A673 (cell line): ENCODE measurements at regions not wholly inside any gene's neighbourhood (a gene's known extent, or its start where the extent isn't known, plus 50 kb on each side); places are given as distances from the start of the nearest gene placed in this dataset.

Experiments
- BruUV-seq: library from RNA; stranded (reverse); fragments of 400-500 nt; replicated peaks from 2 replicates; lab custom pipeline; 2021; lab: Mats Ljungman, UMichigan
- CTCF ChIA-PET: fragments of 300-600 bp; sonication (Branson Sonifier 250); formaldehyde crosslinking; loops from one replicate; lab custom pipeline; 2022; ENCODE audit warnings: antibody characterized with exemption; lab: Charles Lee
- POLR2A ChIA-PET: fragments of 300-600 bp; sonication (Branson Sonifier 250); formaldehyde crosslinking; loops from one replicate; lab custom pipeline; 2022; ENCODE audit warnings: antibody characterized with exemption; ENCODE audit not compliant: low non-redundant PET; lab: Charles Lee
- DNase-seq: peaks from one replicate; pipeline ENCODE4 v3.0.0-alpha.2; 2015; ENCODE audit warnings: low spot score
- H3K27ac ChIP-seq: fragments of 200-600 bp; sonication (generic); 2 replicates; pipeline ENCODE4 v1.5.1; 2016; ENCODE audit warnings: mixed run types, low read depth, mild to moderate bottlenecking, mixed read lengths, antibody characterized with exemption, low read length; ENCODE audit not compliant: poor library complexity, severe bottlenecking
- H3K27me3 ChIP-seq: fragments of 200-600 bp; sonication (generic); replicated peaks from 2 replicates; pipeline ENCODE4 v1.6.1; 2017; ENCODE audit warnings: mixed run types, low read depth, mild to moderate bottlenecking, mixed read lengths, antibody characterized with exemption, low read length; ENCODE audit not compliant: insufficient read depth, poor library complexity
- H3K36me3 ChIP-seq: fragments of 200-600 bp; sonication (generic); 2 replicates; pipeline ENCODE4 v1.6.1; 2016; ENCODE audit warnings: mixed run types, mild to moderate bottlenecking, mixed read lengths, antibody characterized with exemption, low read length; ENCODE audit not compliant: insufficient read depth, poor library complexity, severe bottlenecking
- H3K4me1 ChIP-seq: fragments of 200-600 bp; sonication (generic); 2 replicates; pipeline ENCODE4 v1.6.1; 2017; ENCODE audit warnings: mixed run types, mild to moderate bottlenecking, mixed read lengths, antibody characterized with exemption, low read length; ENCODE audit not compliant: insufficient read depth, poor library complexity, severe bottlenecking
- H3K4me3 ChIP-seq: fragments of 200-600 bp; sonication (generic); 2 replicates; pipeline ENCODE4 v1.5.1; 2016; ENCODE audit warnings: low read depth, mixed run types, mild to moderate bottlenecking, mixed read lengths, low read length; ENCODE audit not compliant: poor library complexity, severe bottlenecking
- H3K9me3 ChIP-seq: fragments of 200-600 bp; sonication (generic); 2 replicates; pipeline ENCODE4 v1.6.1; 2016; ENCODE audit warnings: mixed run types, low read depth, mild to moderate bottlenecking, mixed read lengths, antibody characterized with exemption, low read length; ENCODE audit not compliant: poor library complexity, severe bottlenecking
- EZH2 ChIP-seq: fragments of 200-600 bp; sonication (generic); IDR thresholded peaks from 2 replicates; pipeline ENCODE4 v1.6.1; 2017; ENCODE audit warnings: borderline replicate concordance, low read depth, mild to moderate bottlenecking, mixed read lengths, antibody characterized with exemption, low read length; ENCODE audit not compliant: poor library complexity, severe bottlenecking
- intact Hi-C: fragments of 100-400 bp; cut with micrococcal nuclease; formaldehyde crosslinking; loops from one replicate; pipeline ENCODE4 v1.10.0; 2022; ENCODE audit not compliant: unreplicated experiment
- TF ChIP-seq, protein P1 (sequence below): fragments of 300-800, 200-600 bp; sonication (generic); conservative IDR thresholded peaks from 2 replicates; pipeline ENCODE4 v1.5.1; 2017; ENCODE audit warnings: low read depth, mild to moderate bottlenecking, antibody characterized with exemption, low read length, moderate library complexity, mixed read lengths

DNA sequence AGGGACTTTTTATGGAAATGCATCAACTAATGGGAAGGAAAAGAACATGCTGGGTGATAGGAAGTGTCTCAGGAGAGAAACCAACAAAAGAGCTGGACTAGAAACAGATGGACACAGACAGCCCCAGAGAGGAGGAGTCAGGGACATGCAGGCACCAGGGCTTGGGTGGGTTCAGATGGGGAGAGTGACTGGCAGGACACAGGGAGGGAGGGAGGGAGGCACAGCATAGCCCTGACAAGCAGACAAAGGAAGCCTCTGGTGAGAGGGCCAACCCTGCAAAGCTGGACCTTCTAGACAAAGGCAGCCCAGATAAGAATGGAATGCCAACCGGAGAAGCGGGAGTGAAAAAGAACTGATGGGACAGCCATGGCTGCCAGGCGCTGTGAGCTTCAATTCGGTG, 568.8 kb downstream of the AJAP1 start:
- DNase-seq: no peak
- no peaks in the 10 kb centered on the region for H3K36me3 ChIP-seq
- no peak overlapping the region for H3K27ac ChIP-seq
- BruUV-seq: no TSS peak
- H3K4me3 ChIP-seq: no peak overlapping the region
- ChIA-PET POLR2A (no interaction called here), CTCF (no interaction called here)
- H3K4me1 ChIP-seq: no peaks in the 10 kb centered on the region
- intact Hi-C loops: no loop called here
- H3K9me3 ChIP-seq: no peaks in the 10 kb centered on the region
- TF ChIP-seq, protein P1, sequence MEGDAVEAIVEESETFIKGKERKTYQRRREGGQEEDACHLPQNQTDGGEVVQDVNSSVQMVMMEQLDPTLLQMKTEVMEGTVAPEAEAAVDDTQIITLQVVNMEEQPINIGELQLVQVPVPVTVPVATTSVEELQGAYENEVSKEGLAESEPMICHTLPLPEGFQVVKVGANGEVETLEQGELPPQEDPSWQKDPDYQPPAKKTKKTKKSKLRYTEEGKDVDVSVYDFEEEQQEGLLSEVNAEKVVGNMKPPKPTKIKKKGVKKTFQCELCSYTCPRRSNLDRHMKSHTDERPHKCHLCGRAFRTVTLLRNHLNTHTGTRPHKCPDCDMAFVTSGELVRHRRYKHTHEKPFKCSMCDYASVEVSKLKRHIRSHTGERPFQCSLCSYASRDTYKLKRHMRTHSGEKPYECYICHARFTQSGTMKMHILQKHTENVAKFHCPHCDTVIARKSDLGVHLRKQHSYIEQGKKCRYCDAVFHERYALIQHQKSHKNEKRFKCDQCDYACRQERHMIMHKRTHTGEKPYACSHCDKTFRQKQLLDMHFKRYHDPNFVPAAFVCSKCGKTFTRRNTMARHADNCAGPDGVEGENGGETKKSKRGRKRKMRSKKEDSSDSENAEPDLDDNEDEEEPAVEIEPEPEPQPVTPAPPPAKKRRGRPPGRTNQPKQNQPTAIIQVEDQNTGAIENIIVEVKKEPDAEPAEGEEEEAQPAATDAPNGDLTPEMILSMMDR: no peak
- TF ChIP-seq EZH2: no peak
- H3K27me3 ChIP-seq: peaks cover 5% of the 10 kb centered on the region

DNA sequence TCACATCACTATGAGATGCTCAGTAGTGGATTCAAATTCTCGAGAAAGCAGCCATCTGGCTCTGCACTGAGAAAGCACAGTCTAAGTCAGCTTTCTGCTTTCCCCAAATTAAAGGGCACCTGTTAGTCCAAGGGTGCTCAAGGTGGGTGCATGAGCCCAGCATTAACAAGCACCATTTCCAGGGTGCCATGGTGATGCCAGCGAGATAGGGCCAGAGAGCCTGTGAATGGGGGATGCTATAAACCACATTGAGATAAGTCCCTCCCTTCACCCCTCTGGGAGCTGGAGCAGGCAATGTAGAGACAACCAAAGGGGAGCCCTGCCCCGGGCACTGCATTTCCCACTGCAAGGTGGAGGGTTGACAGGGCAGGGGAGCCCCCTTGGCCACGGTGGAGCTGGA, 568.2 kb downstream of the AJAP1 start:
- POLR2A ChIA-PET: no interaction called here
- no peaks in the 10 kb centered on the region for H3K9me3 ChIP-seq
- CTCF ChIA-PET: no interaction called here
- no TSS peak for BruUV-seq
- no peaks in the 10 kb centered on the region for H3K36me3 ChIP-seq
- no peak overlapping the region for H3K27ac ChIP-seq
- TF ChIP-seq, protein P1: no peak
- TF ChIP-seq EZH2: no peak
- DNase-seq: no peak
- H3K27me3 ChIP-seq: peaks cover 5% of the 10 kb centered on the region
- H3K4me1 ChIP-seq: no peaks in the 10 kb centered on the region
- intact Hi-C loops: no loop called here
- no peak overlapping the region for H3K4me3 ChIP-seq

DNA sequence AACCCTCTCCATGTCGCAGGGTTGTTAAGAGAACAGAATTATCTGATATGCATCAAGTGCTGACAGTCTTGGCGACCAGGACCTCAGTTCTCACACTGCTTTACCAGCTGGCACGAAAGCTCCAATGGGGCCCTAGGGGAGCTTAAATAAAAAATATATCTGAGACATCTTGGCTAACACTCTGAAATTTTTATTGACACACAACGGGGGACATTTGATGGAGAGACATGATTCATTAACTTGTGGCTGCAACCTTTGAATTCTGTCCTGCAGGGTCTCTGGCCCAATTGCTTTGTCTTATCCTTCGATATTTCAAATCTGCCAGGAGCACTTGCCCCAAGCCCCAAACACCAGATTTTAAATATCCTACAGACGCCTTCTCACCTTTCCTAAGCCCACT, 567.0 kb downstream of the AJAP1 start:
- no peak overlapping the region for H3K27ac ChIP-seq
- no TSS peak for BruUV-seq
- peaks cover under 1% of the 10 kb centered on the region for H3K27me3 ChIP-seq
- intact Hi-C loops: no loop called here
- H3K4me3 ChIP-seq: no peak overlapping the region
- CTCF ChIA-PET: no interaction called here
- DNase-seq: no peak
- no peaks in the 10 kb centered on the region for H3K4me1 ChIP-seq
- POLR2A ChIA-PET: no interaction called here
- TF ChIP-seq, protein P1: no peak
- TF ChIP-seq EZH2: no peak
- H3K9me3 ChIP-seq: no peaks in the 10 kb centered on the region
- no peaks in the 10 kb centered on the region for H3K36me3 ChIP-seq
